22Rv1 (cell line): ENCODE measurements at regions not wholly inside any gene's neighbourhood (a gene's known extent, or its start where the extent isn't known, plus 50 kb on each side); places are given as distances from the start of the nearest gene placed in this dataset.

Source experiments
- H3K27ac ChIP-seq: fragments of 450-650 bp; 2 replicates; pipeline ENCODE4 v1.5.1; 2017
- ZFX ChIP-seq: fragments of 450-650 bp; IDR thresholded peaks from 2 replicates; pipeline ENCODE4 v1.6.1; 2017; ENCODE audit warnings: antibody characterized with exemption, borderline replicate concordance
- TF ChIP-seq, protein P1 (sequence below): fragments of 450-650 bp; IDR thresholded peaks from 2 replicates; pipeline ENCODE4 v1.5.1; 2017; ENCODE audit warnings: mild to moderate bottlenecking

DNA sequence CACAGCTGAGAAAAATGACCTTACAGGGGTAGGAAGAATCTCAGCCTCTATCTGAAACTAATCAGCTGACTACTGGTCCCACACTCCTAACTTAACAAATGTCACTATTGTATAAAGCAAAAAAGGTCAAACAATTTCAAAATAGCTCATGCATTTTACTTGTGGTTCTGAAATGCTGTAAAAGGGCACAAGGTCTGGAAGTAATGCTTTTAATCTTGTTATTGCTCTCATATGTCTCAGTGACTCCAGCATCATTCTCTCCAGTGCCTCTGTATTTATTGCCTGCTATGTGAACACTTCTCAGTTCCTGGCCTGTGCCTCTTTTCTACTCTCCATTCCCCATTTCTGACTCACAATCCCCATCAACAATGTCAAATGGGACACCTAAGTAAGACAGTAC lies 937.7 kb downstream of the CDH11 start:
- TF ChIP-seq ZFX, result no peak
- TF ChIP-seq, protein P1, sequence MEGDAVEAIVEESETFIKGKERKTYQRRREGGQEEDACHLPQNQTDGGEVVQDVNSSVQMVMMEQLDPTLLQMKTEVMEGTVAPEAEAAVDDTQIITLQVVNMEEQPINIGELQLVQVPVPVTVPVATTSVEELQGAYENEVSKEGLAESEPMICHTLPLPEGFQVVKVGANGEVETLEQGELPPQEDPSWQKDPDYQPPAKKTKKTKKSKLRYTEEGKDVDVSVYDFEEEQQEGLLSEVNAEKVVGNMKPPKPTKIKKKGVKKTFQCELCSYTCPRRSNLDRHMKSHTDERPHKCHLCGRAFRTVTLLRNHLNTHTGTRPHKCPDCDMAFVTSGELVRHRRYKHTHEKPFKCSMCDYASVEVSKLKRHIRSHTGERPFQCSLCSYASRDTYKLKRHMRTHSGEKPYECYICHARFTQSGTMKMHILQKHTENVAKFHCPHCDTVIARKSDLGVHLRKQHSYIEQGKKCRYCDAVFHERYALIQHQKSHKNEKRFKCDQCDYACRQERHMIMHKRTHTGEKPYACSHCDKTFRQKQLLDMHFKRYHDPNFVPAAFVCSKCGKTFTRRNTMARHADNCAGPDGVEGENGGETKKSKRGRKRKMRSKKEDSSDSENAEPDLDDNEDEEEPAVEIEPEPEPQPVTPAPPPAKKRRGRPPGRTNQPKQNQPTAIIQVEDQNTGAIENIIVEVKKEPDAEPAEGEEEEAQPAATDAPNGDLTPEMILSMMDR, result no peak
- H3K27ac ChIP-seq, result no peak overlapping the region

DNA sequence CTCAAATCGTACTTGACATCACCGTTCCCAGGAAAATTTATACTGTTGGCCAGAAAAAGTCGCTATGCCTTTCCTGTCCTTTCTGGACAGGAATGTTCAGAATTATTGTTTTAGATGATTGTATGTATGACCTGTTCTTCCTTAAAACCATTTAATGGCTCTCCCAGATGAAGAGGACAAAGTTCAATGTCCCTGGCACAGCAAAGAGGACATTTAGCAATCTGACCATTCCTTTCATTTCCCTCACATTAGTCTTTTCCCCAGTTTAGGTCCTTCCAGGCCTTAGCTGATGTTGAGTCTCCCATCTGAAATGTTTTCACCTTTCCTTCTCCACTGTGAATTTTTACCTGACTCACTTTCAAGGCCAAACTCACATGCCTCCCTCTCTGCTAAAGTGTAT lies 938.9 kb downstream of the CDH11 start:
- TF ChIP-seq ZFX, result no peak
- TF ChIP-seq, protein P1, result no peak

DNA sequence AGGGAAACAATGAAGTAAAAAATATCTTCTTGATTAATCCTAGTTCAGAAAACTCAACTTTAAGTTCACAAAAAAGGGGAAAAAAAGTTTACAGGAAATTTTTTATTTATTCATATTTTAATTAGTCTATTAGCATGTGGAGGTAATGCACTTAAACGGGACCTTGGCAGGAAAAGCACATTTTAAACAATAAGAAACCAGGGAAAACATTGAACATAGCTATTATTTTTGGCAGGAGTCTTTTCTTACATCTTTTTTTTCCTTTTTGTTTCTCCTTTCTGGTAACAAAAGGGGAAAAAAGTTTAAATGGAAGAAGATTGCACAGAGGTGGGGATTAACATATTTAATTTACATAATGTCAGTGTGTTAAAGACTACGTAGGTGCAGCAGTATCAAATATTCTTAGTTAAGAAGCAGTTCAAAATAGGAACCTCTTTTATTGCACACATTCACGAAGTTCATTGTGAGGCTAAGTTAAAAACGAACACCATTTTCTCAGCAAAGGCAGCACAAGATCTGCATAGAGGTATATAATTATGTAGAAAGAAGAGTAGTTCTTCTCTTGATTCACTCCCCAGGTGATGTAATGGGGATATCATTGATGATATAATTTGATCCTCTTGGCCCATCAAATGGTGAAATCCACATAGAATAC lies 940.5 kb downstream of the CDH11 start:
- TF ChIP-seq ZFX, result no peak
- TF ChIP-seq, protein P1, result no peak
- H3K27ac ChIP-seq, result no peak overlapping the region

More for the DNA sequence above, 938.9 kb downstream of the CDH11 start:
- no peak overlapping the region for H3K27ac ChIP-seq

DNA sequence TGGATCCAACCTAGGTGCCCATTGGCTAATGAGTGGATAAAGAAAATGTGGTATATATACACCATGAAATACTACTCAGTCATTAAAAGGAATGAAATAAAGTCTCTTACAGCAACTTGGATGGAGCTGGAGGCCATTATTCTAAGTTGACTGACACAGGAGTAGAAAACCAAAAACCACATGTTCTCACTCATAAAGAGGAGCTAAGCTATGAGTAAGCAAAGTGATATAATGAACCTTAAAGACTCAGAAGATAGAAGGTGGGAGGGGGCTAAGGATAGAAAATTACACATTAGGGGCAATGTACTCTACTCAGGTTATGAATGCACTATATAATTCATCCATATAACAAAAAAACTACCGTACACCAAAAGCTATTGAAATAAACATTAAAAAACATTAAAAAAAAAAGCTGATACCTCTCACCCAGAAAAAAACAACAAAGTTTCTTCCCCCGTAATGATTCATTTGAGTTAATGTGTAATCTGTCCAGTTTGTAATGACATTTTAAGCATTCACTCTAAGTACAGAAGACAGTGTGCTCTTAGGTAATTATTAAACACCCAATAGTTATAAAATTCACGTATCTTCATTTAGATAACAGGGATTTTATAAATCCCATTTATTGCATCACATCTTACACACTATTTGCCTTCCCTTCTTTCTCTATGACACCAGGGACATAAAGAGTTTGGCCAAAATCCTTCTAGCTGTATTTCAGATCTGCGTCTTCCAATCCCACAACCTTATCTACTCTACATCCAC lies 941.5 kb downstream of the CDH11 start:
- TF ChIP-seq ZFX, result no peak
- TF ChIP-seq, protein P1, result no peak
- H3K27ac ChIP-seq, result no peak overlapping the region

DNA sequence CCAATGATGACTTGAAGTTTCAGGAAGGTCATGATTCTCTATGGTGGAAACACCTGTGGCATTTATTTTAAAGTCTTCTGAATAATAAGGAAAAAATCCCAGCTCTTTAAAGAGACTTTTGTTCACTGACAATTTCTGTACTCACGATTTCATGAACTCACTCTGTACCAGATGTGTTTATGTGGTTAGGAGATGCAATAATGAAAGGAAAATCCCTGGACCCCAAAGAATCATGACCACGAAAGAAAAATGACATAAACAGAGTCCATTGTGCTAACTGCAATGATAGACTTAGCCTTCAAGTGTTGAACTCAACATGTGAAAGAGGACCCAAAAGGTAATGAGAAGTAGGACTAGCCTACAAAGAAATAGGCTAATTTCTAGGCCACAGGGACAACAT lies 947.5 kb downstream of the CDH11 start:
- H3K27ac ChIP-seq, result no peak overlapping the region
- no peak for TF ChIP-seq ZFX

DNA sequence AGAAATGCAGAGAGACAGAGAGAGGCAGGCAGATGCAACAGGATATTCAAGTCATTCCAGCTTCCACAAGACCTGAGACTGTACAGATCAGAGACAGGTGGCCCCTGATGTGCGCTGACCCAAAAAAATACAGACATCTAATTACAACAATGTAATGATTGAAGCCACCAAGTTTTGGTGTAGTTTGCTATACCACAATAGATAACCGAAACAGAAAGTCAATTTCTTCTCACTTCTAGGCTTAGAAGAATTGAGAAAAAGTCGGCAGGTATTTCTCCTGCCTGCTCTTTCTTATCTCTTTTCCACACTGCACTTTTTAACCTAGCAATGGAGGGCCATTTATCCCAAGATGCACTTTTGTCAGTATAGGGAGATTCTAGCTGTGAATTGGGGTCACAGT lies 949.2 kb downstream of the CDH11 start:
- TF ChIP-seq ZFX, result no peak
- TF ChIP-seq, protein P1, result no peak
- no peak overlapping the region for H3K27ac ChIP-seq

DNA sequence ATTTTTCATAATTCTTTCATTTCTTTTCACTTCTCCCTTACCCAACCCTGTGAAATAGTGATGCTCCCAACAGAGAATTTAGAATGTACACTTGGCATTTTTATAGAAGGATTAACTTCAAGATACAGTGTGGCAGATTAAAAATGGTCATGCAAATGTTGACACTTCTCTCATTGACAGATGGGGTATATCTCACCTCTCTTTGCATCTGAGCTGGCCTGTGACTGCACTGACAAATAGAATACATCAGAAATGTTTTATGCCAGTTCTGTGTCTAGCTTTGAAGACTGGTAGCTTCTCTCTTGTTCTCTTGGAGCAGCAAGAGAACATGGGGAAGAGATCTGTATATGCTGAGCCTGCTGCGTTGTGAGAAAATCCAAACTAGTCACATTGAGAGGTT lies 949.6 kb downstream of the CDH11 start:
- H3K27ac ChIP-seq, result no peak overlapping the region
- TF ChIP-seq, protein P1, result no peak
- no peak for TF ChIP-seq ZFX
